ENCODE measurements at regions not wholly inside any gene's neighbourhood (a gene's known extent, or its start where the extent isn't known, plus 50 kb on each side); places are given as distances from the start of the nearest gene placed in this dataset.

- DNase-seq (ENCODE audit: low spot score): peak; percentile 66
- Histone ChIP-seq H3K4me3 (no peak overlapping the region), H3K27ac (no peak overlapping the region)
- no peak for TF ChIP-seq CTCF (IDR thresholded peaks at IDR 0.05)
These were observed 255.8 kb downstream of the GLI2 start for GRCh38 chr2:120991441-120991840.

DNA sequence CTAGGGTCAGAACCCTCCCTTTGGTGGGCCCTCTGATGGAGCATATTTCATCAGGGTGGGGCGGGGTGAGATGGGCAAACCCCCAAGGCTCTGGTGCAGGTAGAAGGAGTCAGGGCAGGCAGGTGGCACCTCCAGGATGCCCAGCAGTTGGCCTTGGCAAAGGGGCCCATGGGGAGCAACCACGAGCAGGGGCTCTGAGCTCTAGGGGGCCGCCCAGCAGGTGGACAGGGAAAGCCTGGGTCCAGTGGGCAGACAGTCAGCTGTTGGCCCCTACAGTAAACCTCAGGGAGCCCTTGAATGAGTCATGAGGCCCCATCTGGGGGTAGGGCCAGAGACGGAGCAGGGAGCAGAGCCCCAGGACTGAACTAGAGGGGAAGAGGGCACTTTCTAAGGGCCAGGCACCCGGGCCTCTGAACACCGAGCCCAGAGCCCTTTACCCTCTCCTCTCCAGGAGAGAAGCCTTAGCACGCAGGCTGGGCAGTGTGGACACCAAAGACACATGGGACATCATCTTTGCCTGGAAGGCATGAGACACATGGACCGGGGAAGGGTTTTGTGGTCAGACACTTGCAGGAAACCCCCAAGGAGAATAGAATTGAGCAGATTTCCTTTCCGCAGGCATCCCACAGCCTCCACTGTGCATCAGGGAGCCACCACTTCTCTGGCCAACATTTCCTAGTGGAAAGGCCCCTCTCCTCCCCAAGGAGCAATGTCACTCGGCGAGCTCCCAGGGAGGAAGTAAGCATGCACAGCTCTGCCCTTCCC lies 257.3 kb downstream of the GLI2 start:
- DNase-seq (ENCODE audit: low spot score): peak; percentile 62
- no peak for TF ChIP-seq CTCF (IDR thresholded peaks at IDR 0.05)

DNA sequence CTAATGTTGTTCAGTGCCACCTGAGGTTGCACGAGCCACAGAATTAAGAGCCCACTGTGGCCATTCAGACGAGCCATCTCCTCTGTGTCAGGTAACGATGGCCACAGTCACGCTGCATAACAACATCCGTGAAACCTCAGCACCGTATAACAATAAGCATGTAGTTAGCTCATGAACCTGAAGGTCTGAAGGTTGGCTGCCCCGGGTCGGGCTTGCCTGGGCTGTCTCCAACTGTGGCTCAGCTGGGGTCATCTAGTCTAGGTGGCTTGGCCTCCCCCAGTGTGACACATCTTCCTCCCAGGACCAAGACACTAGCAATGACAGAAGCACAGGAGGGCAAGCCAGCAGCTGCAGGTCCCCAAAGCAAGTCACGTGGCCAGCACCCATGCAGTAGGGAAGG lies 258.0 kb downstream of the GLI2 start:
- no peak overlapping the region for H3K4me3 ChIP-seq
- no peak overlapping the region for H3K27ac ChIP-seq
- DNase-seq (ENCODE audit: low spot score): no peak
- TF ChIP-seq CTCF (IDR thresholded peaks at IDR 0.05): no peak

More for the DNA sequence above, 257.3 kb downstream of the GLI2 start:
- no peak overlapping the region for H3K4me3 ChIP-seq
- H3K27ac ChIP-seq: no peak overlapping the region

DNA sequence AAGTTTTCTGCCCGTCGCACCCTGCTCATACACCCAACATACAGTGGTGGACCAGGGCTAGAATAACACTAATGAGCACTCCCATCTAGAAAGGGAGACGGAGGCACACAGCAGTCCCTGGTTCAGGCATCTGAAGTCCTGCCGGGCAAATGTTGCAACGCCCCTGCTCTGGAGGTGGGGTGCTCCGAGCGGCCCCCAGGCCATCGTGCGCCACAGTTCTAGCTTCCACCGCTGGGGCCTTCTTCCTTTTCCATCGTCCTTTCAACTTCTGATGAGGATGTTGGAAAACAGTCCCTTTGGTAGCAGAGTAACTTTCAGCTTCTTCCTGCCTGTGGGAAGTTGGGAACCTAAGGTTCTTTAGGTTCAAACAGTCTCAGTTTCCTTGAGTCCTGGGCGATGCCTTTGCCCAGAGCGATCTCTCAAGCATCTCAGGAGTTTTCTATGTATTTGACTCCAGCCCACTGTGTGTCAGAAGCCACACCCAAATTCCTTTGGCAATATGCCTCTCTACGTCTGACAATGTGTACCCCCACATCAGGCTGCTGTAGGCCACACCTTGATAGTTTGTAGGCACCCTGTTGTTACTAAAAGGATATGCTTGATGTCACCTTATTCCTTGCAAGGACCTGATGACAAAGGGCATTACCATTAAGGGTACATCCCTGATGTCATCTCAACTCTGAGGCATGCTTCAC lies 258.8 kb downstream of the GLI2 start:
- no peak for DNase-seq (ENCODE audit: low spot score)
- TF ChIP-seq CTCF (IDR thresholded peaks at IDR 0.05): no peak
- Histone ChIP-seq H3K4me3 (no peak overlapping the region), H3K27ac (no peak overlapping the region)

- DNase-seq (ENCODE audit: low spot score): no peak
- TF ChIP-seq CTCF (IDR thresholded peaks at IDR 0.05): no peak
- Histone ChIP-seq H3K27ac (no peak overlapping the region), H3K4me3 (no peak overlapping the region)
These were observed 259.5 kb downstream of the GLI2 start for GRCh38 chr2:120995152-120995551.

DNA sequence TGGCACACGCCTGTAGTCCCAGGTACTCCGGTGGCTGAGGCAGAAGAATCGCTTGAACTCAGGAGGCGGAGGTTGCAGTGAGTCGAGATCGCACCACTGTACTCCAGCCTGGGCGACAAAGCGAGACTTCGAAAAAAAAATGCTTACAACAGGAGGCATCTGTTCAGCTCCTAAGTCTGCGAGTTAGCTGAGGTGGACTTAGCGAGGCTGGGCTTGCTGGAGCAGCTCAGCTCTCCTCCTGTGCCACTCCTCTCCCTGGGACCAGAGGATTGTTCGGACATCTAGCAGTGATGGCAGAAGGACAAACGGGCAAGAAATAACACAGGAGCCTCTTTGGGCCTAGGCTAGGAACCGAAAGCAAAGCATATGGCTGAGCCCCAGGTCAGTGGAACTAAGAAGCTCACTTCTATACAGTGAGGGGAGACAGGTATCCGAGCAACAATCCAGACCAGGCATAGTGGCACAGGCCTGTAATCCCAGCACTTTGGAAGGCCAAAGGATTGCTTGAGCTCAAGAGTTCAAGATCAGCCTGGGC lies 260.1 kb downstream of the GLI2 start:
- no peak for DNase-seq (ENCODE audit: low spot score)
- Histone ChIP-seq H3K4me3 (no peak overlapping the region), H3K27ac (no peak overlapping the region)
- TF ChIP-seq CTCF (IDR thresholded peaks at IDR 0.05): no peak

All from coronary artery (tissue), 2 donors.